ENCODE measurements at regions not wholly inside any gene's neighbourhood (a gene's known extent, or its start where the extent isn't known, plus 50 kb on each side); places are given as distances from the start of the nearest gene placed in this dataset.
A peak's percentile ranks its signal among the peaks of the same experiment; 100 is the strongest.

DNA sequence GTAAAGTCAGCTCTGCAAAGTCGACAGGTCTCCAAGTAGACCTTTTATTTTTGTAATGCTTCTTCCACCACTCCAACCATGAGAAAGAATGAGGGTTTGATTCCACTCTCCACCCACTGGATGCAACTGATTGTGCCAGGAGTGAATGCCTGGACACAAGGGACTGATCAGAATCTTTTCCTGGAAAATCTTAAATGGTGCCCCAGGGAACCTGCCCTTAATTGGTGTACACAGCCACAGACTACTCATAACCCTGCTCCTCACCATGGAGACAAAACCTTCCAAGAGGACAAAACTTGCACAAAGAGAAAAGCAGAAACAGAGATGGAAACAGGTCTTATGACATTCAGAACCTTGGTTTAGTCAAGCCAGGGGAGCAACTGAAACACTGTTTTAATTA, 208.6 kb upstream of the BRINP1 start:
- DNase-seq: no peak
- no peaks in the 10 kb centered on the region for H3K4me1 Mint-ChIP-seq (ENCODE audit: low read depth)
- no peak for ATAC-seq
- ChIA-PET CTCF (no interaction called here), POLR2A (no interaction called here)
- intact Hi-C loops (cut with micrococcal nuclease): no loop called here
- no peak overlapping the region for H3K4me3 Mint-ChIP-seq
- H3K27ac Mint-ChIP-seq: no peak overlapping the region
- H3K36me3 Mint-ChIP-seq (ENCODE audit: low read depth): no peaks in the 10 kb centered on the region
- H3K9me3 Mint-ChIP-seq: no peaks in the 10 kb centered on the region
- TF ChIP-seq, protein P1, sequence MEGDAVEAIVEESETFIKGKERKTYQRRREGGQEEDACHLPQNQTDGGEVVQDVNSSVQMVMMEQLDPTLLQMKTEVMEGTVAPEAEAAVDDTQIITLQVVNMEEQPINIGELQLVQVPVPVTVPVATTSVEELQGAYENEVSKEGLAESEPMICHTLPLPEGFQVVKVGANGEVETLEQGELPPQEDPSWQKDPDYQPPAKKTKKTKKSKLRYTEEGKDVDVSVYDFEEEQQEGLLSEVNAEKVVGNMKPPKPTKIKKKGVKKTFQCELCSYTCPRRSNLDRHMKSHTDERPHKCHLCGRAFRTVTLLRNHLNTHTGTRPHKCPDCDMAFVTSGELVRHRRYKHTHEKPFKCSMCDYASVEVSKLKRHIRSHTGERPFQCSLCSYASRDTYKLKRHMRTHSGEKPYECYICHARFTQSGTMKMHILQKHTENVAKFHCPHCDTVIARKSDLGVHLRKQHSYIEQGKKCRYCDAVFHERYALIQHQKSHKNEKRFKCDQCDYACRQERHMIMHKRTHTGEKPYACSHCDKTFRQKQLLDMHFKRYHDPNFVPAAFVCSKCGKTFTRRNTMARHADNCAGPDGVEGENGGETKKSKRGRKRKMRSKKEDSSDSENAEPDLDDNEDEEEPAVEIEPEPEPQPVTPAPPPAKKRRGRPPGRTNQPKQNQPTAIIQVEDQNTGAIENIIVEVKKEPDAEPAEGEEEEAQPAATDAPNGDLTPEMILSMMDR (IDR thresholded peaks at IDR 0.05): no peak
- no peaks in the 10 kb centered on the region for H3K27me3 Mint-ChIP-seq

DNA sequence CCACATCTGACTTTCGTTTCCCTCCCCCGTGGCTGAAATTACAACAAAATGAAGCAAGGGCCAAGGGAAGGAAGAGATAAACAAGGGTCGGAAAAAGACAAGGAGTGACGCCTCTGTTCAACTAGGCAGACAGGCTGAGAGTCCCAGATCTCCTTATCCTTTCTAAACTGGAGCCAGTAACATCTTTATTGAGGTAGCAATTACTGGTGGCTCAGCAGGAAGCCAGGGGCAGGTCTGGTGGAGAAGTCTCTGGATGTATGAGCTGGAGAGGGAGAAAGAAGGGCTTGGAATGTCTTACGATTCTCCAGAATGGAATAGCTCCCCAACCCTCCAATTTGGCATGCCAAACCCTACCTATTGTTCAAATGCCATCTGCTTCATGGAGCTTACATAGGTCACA, 190.8 kb upstream of the BRINP1 start:
- H3K9me3 Mint-ChIP-seq: no peaks in the 10 kb centered on the region
- no peak overlapping the region for H3K4me3 Mint-ChIP-seq

DNA sequence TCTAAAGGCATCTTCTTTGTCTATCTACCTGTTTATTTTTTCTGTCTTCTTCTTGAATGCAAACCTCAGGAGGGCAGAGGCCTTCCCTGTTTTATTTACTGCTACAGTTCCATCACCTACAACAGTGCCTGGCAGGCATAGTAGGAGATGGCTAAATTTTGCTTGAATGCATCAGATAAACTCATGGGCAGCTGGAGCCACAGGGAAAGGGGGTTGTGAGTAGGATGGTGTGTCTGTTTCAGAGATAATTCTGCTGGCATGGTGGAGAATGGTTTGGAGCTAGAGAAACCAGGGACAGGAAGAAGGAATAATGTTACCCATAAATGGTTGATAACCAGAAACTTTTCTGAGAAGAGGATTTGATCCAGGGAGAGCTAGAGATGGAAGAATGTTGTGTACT, 189.8 kb upstream of the BRINP1 start:
- TF ChIP-seq, protein P1 (IDR thresholded peaks at IDR 0.05): no peak
- Mint-ChIP-seq H3K27me3 (peaks cover 19% of the 10 kb centered on the region), H3K4me3 (no peak overlapping the region), H3K4me1 (ENCODE audit: low read depth) (no peaks in the 10 kb centered on the region), H3K36me3 (ENCODE audit: low read depth) (no peaks in the 10 kb centered on the region), H3K9me3 (no peaks in the 10 kb centered on the region), H3K27ac (no peak overlapping the region)
- ChIA-PET CTCF (no interaction called here), POLR2A (no interaction called here)
- ATAC-seq (no peak), DNase-seq (no peak)
- intact Hi-C loops (cut with micrococcal nuclease): no loop called here

More for the DNA sequence above, 190.8 kb upstream of the BRINP1 start:
- Mint-ChIP-seq H3K36me3 (ENCODE audit: low read depth) (no peaks in the 10 kb centered on the region), H3K4me1 (ENCODE audit: low read depth) (no peaks in the 10 kb centered on the region), H3K27me3 (peaks cover 19% of the 10 kb centered on the region), H3K27ac (no peak overlapping the region)
- ChIA-PET CTCF (no interaction called here), POLR2A (no interaction called here)
- ATAC-seq: no peak
- no peak for DNase-seq
- TF ChIP-seq, protein P1 (IDR thresholded peaks at IDR 0.05): no peak
- intact Hi-C loops (cut with micrococcal nuclease): no loop called here

DNA sequence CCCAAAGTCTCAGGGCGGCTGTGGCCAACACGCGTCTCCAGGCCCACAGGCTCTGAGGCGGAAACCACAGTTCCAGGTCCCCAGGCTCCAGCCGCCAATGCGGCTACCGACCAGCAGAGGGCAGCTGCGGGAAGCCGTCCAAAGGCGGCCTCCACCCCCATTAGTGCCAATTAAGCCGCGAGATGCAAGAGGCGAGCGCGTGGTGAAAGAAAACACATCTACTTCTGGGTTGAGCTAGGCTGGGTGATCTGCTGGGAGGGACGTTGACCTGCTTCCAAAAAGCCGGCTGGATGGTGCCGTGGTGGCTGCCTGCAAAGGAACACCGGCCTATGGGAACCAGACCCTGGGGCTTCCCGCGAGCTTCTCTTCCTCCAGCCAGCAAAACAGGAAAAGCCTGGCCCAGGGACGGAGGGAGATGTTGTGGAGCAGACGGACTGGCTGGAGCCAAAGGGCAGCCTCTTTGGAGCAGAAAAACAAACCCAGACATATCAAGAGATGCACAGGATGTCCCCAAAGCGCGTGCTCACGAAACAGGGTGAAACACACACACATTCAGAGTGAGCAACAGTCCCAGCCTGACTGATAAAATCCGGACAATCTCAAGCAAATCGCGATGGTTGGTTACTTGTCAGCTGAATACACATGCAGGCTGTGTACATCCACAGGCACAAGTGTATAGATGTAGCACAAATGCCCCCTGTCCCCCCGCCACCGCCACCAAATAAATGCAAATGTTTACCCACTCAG, 187.1 kb upstream of the BRINP1 start:
- peak overlapping the region; percentile 2 for H3K4me3 Mint-ChIP-seq
- H3K27me3 Mint-ChIP-seq: peaks cover 19% of the 10 kb centered on the region
- peak; percentile 65 for DNase-seq
- H3K36me3 Mint-ChIP-seq (ENCODE audit: low read depth): no peaks in the 10 kb centered on the region
- intact Hi-C loops (cut with micrococcal nuclease): no loop called here
- ATAC-seq: peak; percentile 84
- no peaks in the 10 kb centered on the region for H3K4me1 Mint-ChIP-seq (ENCODE audit: low read depth)
- ChIA-PET POLR2A (no interaction called here), CTCF (interaction anchor here (0.8 to 2.3 kb wide), 7 partner anchors 9 to 413 kb away, joined by 3 to 6 read pairs (median 4); no protein-coding TSS in a partner anchor)
- H3K27ac Mint-ChIP-seq: no peak overlapping the region
- TF ChIP-seq, protein P1 (IDR thresholded peaks at IDR 0.05): peak; percentile 73
- no peaks in the 10 kb centered on the region for H3K9me3 Mint-ChIP-seq

DNA sequence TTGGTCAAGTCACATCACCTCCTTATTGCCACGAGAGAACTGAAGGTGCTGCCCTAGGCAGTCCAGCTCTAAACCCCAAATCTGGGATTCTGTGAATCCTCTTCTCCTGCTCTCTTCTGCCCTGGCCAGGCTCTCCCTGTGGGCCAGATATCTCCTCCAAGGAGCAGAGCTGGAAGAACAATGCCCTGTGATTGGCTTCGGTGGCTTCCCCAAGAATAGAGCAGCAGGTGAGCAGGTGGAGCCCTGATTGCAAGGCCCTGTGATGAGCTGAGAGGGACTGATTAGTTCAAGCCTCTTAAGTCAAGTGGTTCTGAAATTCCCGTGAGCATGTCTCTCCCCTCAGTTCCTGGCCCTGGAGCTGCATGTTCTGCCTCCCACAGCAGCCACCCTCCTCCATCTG, 175.3 kb upstream of the BRINP1 start:
- Mint-ChIP-seq H3K4me1 (ENCODE audit: low read depth) (no peaks in the 10 kb centered on the region), H3K36me3 (ENCODE audit: low read depth) (no peaks in the 10 kb centered on the region), H3K9me3 (no peaks in the 10 kb centered on the region), H3K27me3 (no peaks in the 10 kb centered on the region), H3K4me3 (no peak overlapping the region), H3K27ac (no peak overlapping the region)
- DNase-seq (no peak), ATAC-seq (no peak)
- intact Hi-C loops (cut with micrococcal nuclease): no loop called here
- ChIA-PET CTCF (no interaction called here), POLR2A (no interaction called here)
- TF ChIP-seq, protein P1 (IDR thresholded peaks at IDR 0.05): no peak

Measured in activated CD8-positive, alpha-beta T cell treated with anti-CD3 and anti-CD28 coated beads for 36 hours (primary cell).